Common myeloid progenitor, CD34-positive (primary cell): ENCODE measurements at regions not wholly inside any gene's neighbourhood (a gene's known extent, or its start where the extent isn't known, plus 50 kb on each side); places are given as distances from the start of the nearest gene placed in this dataset.
"Not testable (repeated sequence)": the region's sequence is repeated elsewhere in the genome, so short reads cannot be mapped to it uniquely, and the experiment has no call there.

Experiments
- CTCF ChIA-PET: fragments of 350-600 bp; sonication (Branson Sonifier 250); formaldehyde crosslinking; loops from one replicate; lab custom pipeline; 2021; ENCODE audit warnings: antibody characterized with exemption; lab: Charles Lee
- POLR2A ChIA-PET: fragments of 350-600 bp; sonication (Branson Sonifier 250); formaldehyde crosslinking; loops from one replicate; lab custom pipeline; 2021; ENCODE audit warnings: antibody characterized with exemption; lab: Charles Lee
- DNase-seq, 3 donors: peaks; one replicate each; pipeline versions ENCODE4 v3.0.0 to v3.0.0-alpha.2; 2013
- H3K27ac ChIP-seq, 2 experiments: 1 replicate in 1 of 2; 2 replicates in 1 of 2; pipeline ENCODE4 v1.7.0; 2013; ENCODE audit warnings: inconsistent platforms in 2 of 2, low read length in 2 of 2, mild to moderate bottlenecking in 2 of 2, low read depth in 1 of 2, moderate library complexity in 1 of 2; ENCODE audit not compliant: severe bottlenecking in 2 of 2, insufficient read depth in 1 of 2, poor library complexity in 1 of 2
- H3K27me3 ChIP-seq, 5 experiments: replicated peaks in 2 of 5; 1 replicate in 3 of 5; 2 replicates in 2 of 5; pipeline versions ENCODE4 v1.6.1 to v1.7.0; 2013; ENCODE audit warnings: low read length in 4 of 5, mild to moderate bottlenecking in 2 of 5, moderate library complexity in 2 of 5, inconsistent platforms in 1 of 5; ENCODE audit not compliant: insufficient read depth in 5 of 5, control insufficient read depth in 4 of 5
- H3K36me3 ChIP-seq, 4 experiments: 1 replicate in 2 of 4; 2 replicates in 2 of 4; pipeline versions ENCODE4 v1.6.1 to v1.7.0; 2013; ENCODE audit warnings: low read length in 3 of 4, control low read depth in 1 of 4, mild to moderate bottlenecking in 1 of 4; ENCODE audit not compliant: control insufficient read depth in 4 of 4, insufficient read depth in 4 of 4
- H3K4me1 ChIP-seq, 4 experiments: 1 replicate in 3 of 4; 2 replicates in 1 of 4; pipeline versions ENCODE4 v1.6.1 to v1.7.1; 2013; ENCODE audit warnings: low read length in 3 of 4, mild to moderate bottlenecking in 3 of 4, control low read depth in 1 of 4, inconsistent platforms in 1 of 4, moderate library complexity in 1 of 4; ENCODE audit not compliant: control insufficient read depth in 4 of 4, insufficient read depth in 4 of 4; ENCODE audit errors: control extremely low read depth in 1 of 4
- H3K4me3 ChIP-seq, 7 experiments: 1 replicate in 4 of 7; 2 replicates in 3 of 7; pipeline versions ENCODE4 v1.5.1 to v1.7.0; 2013; ENCODE audit warnings: mild to moderate bottlenecking in 7 of 7, low read length in 6 of 7, moderate library complexity in 6 of 7, inconsistent platforms in 2 of 7, low read depth in 2 of 7, control low read depth in 1 of 7; ENCODE audit not compliant: insufficient read depth in 4 of 7, control insufficient read depth in 1 of 7; ENCODE audit errors: extremely low read depth in 1 of 7
- H3K9me3 ChIP-seq, 5 experiments: 1 replicate in 4 of 5; 2 replicates in 1 of 5; pipeline versions ENCODE4 v1.6.1 to v1.7.1; 2013; ENCODE audit warnings: low read length in 4 of 5, mild to moderate bottlenecking in 2 of 5, inconsistent platforms in 1 of 5, low read depth in 1 of 5, moderate library complexity in 1 of 5; ENCODE audit not compliant: control insufficient read depth in 4 of 5, insufficient read depth in 2 of 5; ENCODE audit errors: control extremely low read depth in 1 of 5
- WGBS: methylation state at CpG from one replicate; pipeline ENCODE4 v1.1.5; 2013; ENCODE audit not compliant: insufficient coverage; 5-methylcytosine and 5-hydroxymethylcytosine counted together

DNA sequence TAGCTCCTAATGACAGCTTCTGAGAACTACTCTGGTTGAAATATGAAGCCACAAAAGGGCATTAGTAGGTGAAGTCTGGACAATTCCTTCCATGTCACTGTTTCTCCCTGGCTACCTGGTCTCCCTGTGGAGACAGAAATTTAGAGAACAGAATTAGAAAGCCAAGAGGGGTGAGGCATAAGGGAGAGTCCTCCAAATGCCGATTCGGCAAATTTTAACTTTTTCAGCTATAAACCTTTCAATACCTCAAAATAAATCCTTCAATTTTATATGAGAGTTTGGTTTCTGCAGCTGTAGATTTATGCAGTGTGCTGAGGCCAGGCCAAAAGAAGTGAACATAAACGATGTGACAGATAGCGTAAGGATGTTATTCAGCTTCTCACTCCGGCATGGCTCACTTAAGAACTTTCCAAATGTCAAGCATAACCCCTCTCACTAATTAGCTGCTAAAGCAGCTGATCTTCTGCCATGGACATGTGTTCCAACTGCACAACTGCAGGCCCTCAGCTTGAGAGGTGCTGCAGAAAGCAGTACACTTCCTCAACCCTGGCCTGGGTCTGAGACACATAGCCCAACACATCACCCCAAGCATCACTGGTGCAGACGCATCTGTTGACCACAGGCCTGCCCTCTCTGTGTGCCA lies 247.9 kb upstream of the SOX9 start:
- POLR2A ChIA-PET: no interaction called here
- Histone ChIP-seq H3K4me3 (no peak overlapping the region), H3K9me3 (no peaks in the 10 kb centered on the region), H3K27ac (no peak overlapping the region), H3K4me1 (no peaks in the 10 kb centered on the region), H3K36me3 (no peaks in the 10 kb centered on the region), H3K27me3 (no peaks in the 10 kb centered on the region)
- DNase-seq: no peak
- CTCF ChIA-PET: no interaction called here
- WGBS: 100% methylated on average over 1 of the region's 6 CpGs

DNA sequence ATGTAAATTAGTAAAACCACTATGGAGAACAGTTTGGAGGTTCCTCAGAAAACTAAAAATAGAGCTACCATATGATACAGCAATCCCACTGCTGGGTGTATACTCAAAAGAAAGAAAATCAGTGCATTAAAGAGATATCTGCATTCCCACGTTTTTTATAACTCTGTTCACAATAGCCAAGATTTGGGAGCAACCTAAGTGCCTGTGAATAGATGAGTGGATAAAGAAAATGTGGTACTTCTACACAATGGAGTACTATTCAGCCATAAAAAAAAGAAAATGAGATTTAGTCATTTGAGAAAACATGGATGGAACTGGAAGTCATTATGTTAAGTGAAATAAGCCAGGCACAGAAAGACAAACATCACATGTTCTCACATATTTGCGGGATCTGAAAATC lies 246.0 kb upstream of the SOX9 start:
- H3K9me3 ChIP-seq, H3K27ac ChIP-seq, H3K4me3 ChIP-seq, CTCF ChIA-PET, H3K36me3 ChIP-seq, DNase-seq, POLR2A ChIA-PET, H3K4me1 ChIP-seq, H3K27me3 ChIP-seq: not testable (repeated sequence)
- WGBS: 88% methylated on average over 1 of the region's 2 CpGs

DNA sequence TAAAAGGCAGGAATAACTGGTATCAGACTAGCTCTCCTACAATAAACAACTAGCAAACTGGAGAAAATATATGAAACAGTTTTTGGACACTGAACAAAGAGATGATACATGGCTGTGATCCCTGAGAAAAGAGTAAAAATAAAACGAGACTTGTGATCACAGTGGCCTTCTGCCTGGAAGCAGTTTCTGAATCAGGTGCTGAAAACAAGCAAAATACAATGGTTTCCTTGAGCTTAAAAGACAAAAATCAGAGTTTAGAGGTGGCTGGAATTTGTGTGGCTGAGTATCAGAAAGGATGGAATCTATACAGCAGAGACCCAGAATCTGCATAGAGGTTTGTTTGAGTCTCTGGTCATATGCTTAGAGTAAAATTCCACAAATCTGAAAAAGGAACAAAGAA lies 242.5 kb upstream of the SOX9 start:
- ChIA-PET POLR2A (no interaction called here), CTCF (no interaction called here)
- Histone ChIP-seq H3K27ac (no peak overlapping the region), H3K36me3 (no peaks in the 10 kb centered on the region), H3K27me3 (no peaks in the 10 kb centered on the region), H3K9me3 (no peaks in the 10 kb centered on the region), H3K4me3 (no peak overlapping the region), H3K4me1 (no peaks in the 10 kb centered on the region)
- DNase-seq: no peak
- 90% methylated on average over 1 of the region's 1 CpG for WGBS

DNA sequence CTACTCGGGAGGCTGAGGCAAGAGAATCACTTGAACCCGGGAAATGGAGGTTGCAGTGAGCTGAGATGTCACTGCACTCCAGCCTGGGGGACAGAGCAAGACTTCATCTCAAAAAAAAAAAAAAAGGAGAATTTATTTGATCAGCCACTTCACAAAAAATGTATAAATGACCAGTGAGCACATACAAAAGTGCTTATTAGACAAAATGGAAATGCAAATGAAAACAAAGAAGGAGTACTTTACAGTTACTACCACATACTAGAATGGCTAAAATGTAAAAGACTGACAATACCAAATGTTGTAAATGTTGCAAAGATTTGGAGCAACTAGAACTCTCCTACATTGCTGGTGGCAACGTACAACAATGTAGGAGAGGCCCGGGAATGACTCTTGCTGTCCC lies 241.8 kb upstream of the SOX9 start:
- POLR2A ChIA-PET: no interaction called here
- H3K4me3 ChIP-seq: no peak overlapping the region
- WGBS: 86% methylated on average over 4 of the region's 4 CpGs
- CTCF ChIA-PET: no interaction called here
- H3K27ac ChIP-seq: no peak overlapping the region
- H3K4me1 ChIP-seq: no peaks in the 10 kb centered on the region
- no peak for DNase-seq
- H3K36me3 ChIP-seq: no peaks in the 10 kb centered on the region
- no peaks in the 10 kb centered on the region for H3K9me3 ChIP-seq
- H3K27me3 ChIP-seq: no peaks in the 10 kb centered on the region

DNA sequence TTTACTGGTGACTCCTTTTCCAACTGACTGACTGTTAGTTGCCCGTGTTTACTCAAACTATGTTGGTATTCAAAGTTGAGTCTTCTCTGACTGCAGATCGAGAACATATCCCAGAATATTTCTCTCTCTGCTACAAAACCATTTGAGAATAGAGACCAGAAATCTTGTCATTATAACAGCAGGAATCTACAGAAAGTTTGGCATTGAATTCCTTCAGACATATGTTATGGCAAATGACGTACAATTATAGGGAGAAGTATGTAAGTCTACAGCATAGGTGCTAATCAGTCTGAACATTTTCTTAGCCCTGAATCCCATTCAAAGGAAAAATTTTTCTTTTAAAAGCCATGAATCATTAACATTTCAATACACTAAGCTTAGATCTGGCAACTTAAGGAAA lies 239.8 kb upstream of the SOX9 start:
- Histone ChIP-seq H3K27ac (no peak overlapping the region), H3K4me3 (no peak overlapping the region), H3K4me1 (no peaks in the 10 kb centered on the region), H3K36me3 (no peaks in the 10 kb centered on the region), H3K27me3 (no peaks in the 10 kb centered on the region), H3K9me3 (no peaks in the 10 kb centered on the region)
- DNase-seq: no peak
- POLR2A ChIA-PET: no interaction called here
- 100% methylated on average over 1 of the region's 3 CpGs for WGBS
- CTCF ChIA-PET: no interaction called here

DNA sequence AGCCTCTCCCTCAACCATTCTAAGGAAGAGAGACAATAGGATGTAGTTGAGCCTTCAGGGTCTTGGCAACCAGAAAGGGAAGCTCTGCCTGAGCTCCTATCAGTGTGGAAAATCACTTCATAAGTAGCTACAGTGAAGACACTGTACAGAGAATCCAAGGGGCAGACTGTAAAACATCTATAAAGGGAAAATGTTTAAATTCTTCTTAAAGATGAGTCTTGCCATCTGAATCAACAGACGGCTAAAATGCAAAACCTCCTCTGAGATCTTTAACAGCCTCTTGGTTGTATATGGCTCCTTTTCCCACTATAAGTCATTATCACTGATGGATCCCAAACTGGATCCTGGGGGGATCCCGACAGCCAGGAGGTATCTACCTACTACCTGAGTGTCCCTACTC lies 239.2 kb upstream of the SOX9 start:
- no peak for DNase-seq
- no peaks in the 10 kb centered on the region for H3K4me1 ChIP-seq
- ChIA-PET CTCF (no interaction called here), POLR2A (no interaction called here)
- H3K9me3 ChIP-seq: no peaks in the 10 kb centered on the region
- no peaks in the 10 kb centered on the region for H3K27me3 ChIP-seq
- no peaks in the 10 kb centered on the region for H3K36me3 ChIP-seq
- no peak overlapping the region for H3K4me3 ChIP-seq
- WGBS: 89% methylated on average over 1 of the region's 2 CpGs
- H3K27ac ChIP-seq: no peak overlapping the region

DNA sequence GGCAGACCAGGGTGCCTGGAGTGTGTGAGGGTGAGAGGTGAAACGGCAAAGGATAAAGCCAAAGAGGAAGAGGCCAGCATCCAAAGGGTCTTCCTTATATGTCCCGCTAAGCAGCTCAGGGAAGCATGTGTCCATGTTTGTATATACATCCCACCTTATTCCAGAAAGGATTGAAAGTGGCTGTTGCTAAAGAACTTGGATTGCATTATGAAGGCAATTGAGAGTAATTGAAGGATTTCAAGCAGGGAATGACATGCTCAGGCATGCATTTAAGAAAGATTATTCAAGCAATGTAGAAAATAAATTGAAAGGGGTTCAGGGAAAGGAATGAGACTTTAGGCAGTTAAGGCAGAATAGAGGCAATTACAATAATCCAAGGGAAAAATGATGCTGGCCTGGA lies 237.6 kb upstream of the SOX9 start:
- Histone ChIP-seq H3K4me3 (no peak overlapping the region), H3K27me3 (no peaks in the 10 kb centered on the region), H3K4me1 (no peaks in the 10 kb centered on the region), H3K36me3 (no peaks in the 10 kb centered on the region), H3K27ac (no peak overlapping the region), H3K9me3 (no peaks in the 10 kb centered on the region)
- ChIA-PET POLR2A (no interaction called here), CTCF (no interaction called here)
- WGBS: 83% methylated on average over 1 of the region's 2 CpGs
- no peak for DNase-seq
